HuH-7 (cell line): ENCODE measurements at regions not wholly inside any gene's neighbourhood (a gene's known extent, or its start where the extent isn't known, plus 50 kb on each side); places are given as distances from the start of the nearest gene placed in this dataset.
"Not testable (repeated sequence)": the region's sequence is repeated elsewhere in the genome, so short reads cannot be mapped to it uniquely, and the experiment has no call there.

Experiments used
- DNase-seq: peaks from one replicate; pipeline ENCODE4 v3.0.0; 2011; ENCODE audit warnings: low spot score

- no peak for DNase-seq
These were observed 406.6 kb downstream of the NYAP2 start for GRCh38 chr2:225806105-225806504.

- DNase-seq, result not testable (repeated sequence)
These were observed 402.6 kb downstream of the NYAP2 start for GRCh38 chr2:225802076-225802475.

- DNase-seq, result no peak
These were observed 397.9 kb downstream of the NYAP2 start for GRCh38 chr2:225797394-225797793.

GRCh38 chr2:225794652-225795400 is 395.3 kb downstream of the NYAP2 start:
- DNase-seq, result no peak

GRCh38 chr2:225793736-225794550 is 394.4 kb downstream of the NYAP2 start:
- no peak for DNase-seq

GRCh38 chr2:225788571-225789094 is 389.1 kb downstream of the NYAP2 start:
- DNase-seq, result no peak

GRCh38 chr2:225787497-225787896 is 388.0 kb downstream of the NYAP2 start:
- no peak for DNase-seq

GRCh38 chr2:225781991-225782390 is 382.5 kb downstream of the NYAP2 start:
- no peak for DNase-seq

GRCh38 chr2:225781145-225781544 is 381.6 kb downstream of the NYAP2 start:
- no peak for DNase-seq

- no peak for DNase-seq
These were observed 380.3 kb downstream of the NYAP2 start for GRCh38 chr2:225779829-225780228.

- no peak for DNase-seq
These were observed 373.6 kb downstream of the NYAP2 start for GRCh38 chr2:225773148-225773547.

GRCh38 chr2:225771701-225772100 is 372.2 kb downstream of the NYAP2 start:
- no peak for DNase-seq

GRCh38 chr2:225768741-225769140 is 369.2 kb downstream of the NYAP2 start:
- DNase-seq, result no peak

- no peak for DNase-seq
These were observed 366.9 kb downstream of the NYAP2 start for GRCh38 chr2:225766431-225766830.

GRCh38 chr2:225765820-225766219 is 366.3 kb downstream of the NYAP2 start:
- no peak for DNase-seq

GRCh38 chr2:225764346-225764745 is 364.8 kb downstream of the NYAP2 start:
- DNase-seq, result no peak

GRCh38 chr2:225763711-225764110 is 364.2 kb downstream of the NYAP2 start:
- no peak for DNase-seq

- no peak for DNase-seq
These were observed 361.9 kb downstream of the NYAP2 start for GRCh38 chr2:225761396-225761795.

- DNase-seq, result no peak
These were observed 357.7 kb downstream of the NYAP2 start for GRCh38 chr2:225757248-225757647.

GRCh38 chr2:225756198-225756597 is 356.7 kb downstream of the NYAP2 start:
- no peak for DNase-seq

GRCh38 chr2:225748609-225749008 is 349.1 kb downstream of the NYAP2 start:
- no peak for DNase-seq

GRCh38 chr2:225743996-225744395 is 344.5 kb downstream of the NYAP2 start:
- DNase-seq, result not testable (repeated sequence)

GRCh38 chr2:225742487-225742886 is 343.0 kb downstream of the NYAP2 start:
- DNase-seq, result no peak
